OCI-LY1 (cell line): ENCODE measurements at regions not wholly inside any gene's neighbourhood (a gene's known extent, or its start where the extent isn't known, plus 50 kb on each side); places are given as distances from the start of the nearest gene placed in this dataset.

Experiments used
- H2AFZ ChIP-seq: fragments of 200-600 bp; sonication (generic), shearing (Covaris generic); 2 replicates; pipeline ENCODE4 v1.6.0; 2014; ENCODE audit warnings: antibody characterized with exemption, mild to moderate bottlenecking, low read length
- H3F3A ChIP-seq: fragments of 200-600 bp; sonication (generic), shearing (Covaris generic); 2 replicates; pipeline ENCODE4 v1.6.0; 2014; ENCODE audit warnings: mild to moderate bottlenecking, antibody characterized with exemption, low read length, moderate library complexity; ENCODE audit not compliant: insufficient read depth
- H3K27ac ChIP-seq: fragments of 200-600 bp; sonication (generic); 2 replicates; pipeline ENCODE4 v1.5.1; 2014; ENCODE audit warnings: low read length, mixed run types, mild to moderate bottlenecking, low read depth; ENCODE audit not compliant: poor library complexity, severe bottlenecking
- H3K27me3 ChIP-seq: fragments of 200-600 bp; sonication (generic); 2 replicates; pipeline ENCODE4 v1.6.0; 2014; ENCODE audit warnings: antibody characterized with exemption, mild to moderate bottlenecking, low read length, moderate library complexity; ENCODE audit not compliant: insufficient read depth
- H3K36me3 ChIP-seq: fragments of 200-600 bp; sonication (generic); 2 replicates; pipeline ENCODE4 v1.6.1; 2014; ENCODE audit warnings: mild to moderate bottlenecking, antibody characterized with exemption, low read length, moderate library complexity, mixed read lengths; ENCODE audit not compliant: insufficient read depth
- H3K4me1 ChIP-seq: fragments of 200-600 bp; sonication (generic); 2 replicates; pipeline ENCODE4 v1.5.1; 2014; ENCODE audit warnings: mild to moderate bottlenecking, low read length, moderate library complexity; ENCODE audit not compliant: insufficient read depth, severe bottlenecking
- H3K4me2 ChIP-seq: fragments of 200-600 bp; sonication (generic), shearing (Covaris generic); 2 replicates; pipeline ENCODE4 v1.6.1; 2014; ENCODE audit warnings: low read length
- H3K4me3 ChIP-seq: fragments of 200-600 bp; sonication (generic); 2 replicates; pipeline ENCODE4 v1.5.1; 2014; ENCODE audit warnings: low read length, low read depth, mild to moderate bottlenecking, mixed read lengths; ENCODE audit not compliant: poor library complexity, severe bottlenecking
- H3K79me2 ChIP-seq: fragments of 200-600 bp; shearing (Covaris generic); 2 replicates; pipeline ENCODE4 v1.6.1; 2016; ENCODE audit warnings: mixed run types, low read length, mixed read lengths; ENCODE audit not compliant: insufficient read depth
- H3K9ac ChIP-seq: fragments of 200-600 bp; sonication (generic), shearing (Covaris generic); 2 replicates; pipeline ENCODE4 v1.6.1; 2014; ENCODE audit warnings: mild to moderate bottlenecking, low read length, mixed read lengths
- H3K9me2 ChIP-seq: fragments of 200-600 bp; sonication (generic), shearing (Covaris generic); 2 replicates; pipeline ENCODE4 v1.6.1; 2014; ENCODE audit warnings: low read depth, mild to moderate bottlenecking, low read length, mixed read lengths
- H3K9me3 ChIP-seq: fragments of 200-600 bp; shearing (Covaris generic); 2 replicates; pipeline ENCODE4 v1.6.1; 2014; ENCODE audit warnings: low read length, mixed read lengths
- H4K20me1 ChIP-seq: fragments of 200-600 bp; sonication (generic), shearing (Covaris generic); 2 replicates; pipeline ENCODE4 v1.6.0; 2016; ENCODE audit warnings: mild to moderate bottlenecking, low read length; ENCODE audit not compliant: insufficient read depth
- EZH2 ChIP-seq: fragments of 200-600 bp; sonication (generic), shearing (Covaris generic); IDR thresholded peaks from 2 replicates; pipeline ENCODE4 v1.8.0; 2017; ENCODE audit warnings: borderline replicate concordance, mixed run types, mild to moderate bottlenecking, antibody characterized with exemption, low read length, moderate library complexity, mixed read lengths
- TF ChIP-seq, protein P1 (sequence below): fragments of 200-600 bp; sonication (generic), shearing (Covaris generic); IDR thresholded peaks from 2 replicates; pipeline ENCODE4 v1.5.1; 2017; ENCODE audit warnings: mild to moderate bottlenecking, antibody characterized with exemption, low read length, moderate library complexity, mixed read lengths

DNA sequence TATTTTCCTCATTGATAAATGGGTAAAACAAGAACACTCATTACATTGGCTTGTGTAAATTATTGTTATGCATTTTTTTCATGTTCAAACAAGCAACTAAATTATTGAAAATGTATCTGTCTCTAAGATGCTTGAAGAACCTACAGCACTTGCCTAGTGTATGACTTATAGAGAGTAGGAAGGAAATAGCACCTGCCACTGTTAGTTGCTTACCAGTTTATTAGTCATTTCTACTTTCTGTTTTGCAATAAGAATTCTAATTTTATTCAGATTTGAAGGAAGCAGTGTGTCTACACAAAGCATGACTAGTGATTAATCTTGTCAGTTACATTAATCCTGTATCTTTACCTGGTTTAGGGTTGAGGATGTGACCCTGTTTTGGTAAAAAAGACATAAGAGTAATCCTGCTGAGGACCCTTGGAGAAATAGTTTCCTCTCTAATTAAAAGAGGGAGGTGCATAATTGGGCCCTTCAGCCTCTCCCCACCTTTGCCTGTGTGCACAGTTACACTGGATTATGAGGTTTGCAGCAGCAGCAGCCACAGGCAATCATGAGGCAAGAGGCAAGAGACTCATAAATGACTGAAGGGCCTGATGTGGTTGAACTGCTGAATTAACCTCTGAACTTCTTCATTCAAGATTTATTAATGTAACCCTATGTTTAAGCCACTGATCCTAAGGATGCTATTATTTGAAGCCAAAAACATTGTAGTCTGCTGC, 1202.1 kb downstream of the ADGRL3 start:
- no peaks in the 10 kb centered on the region for H3K36me3 ChIP-seq
- no peak overlapping the region for H2AFZ ChIP-seq
- H3K79me2 ChIP-seq: no peaks in the 10 kb centered on the region
- H3K4me1 ChIP-seq: peaks cover 7% of the 10 kb centered on the region
- no peaks in the 10 kb centered on the region for H3K27me3 ChIP-seq
- H3K9me2 ChIP-seq: no peaks in the 10 kb centered on the region
- no peak overlapping the region for H3K4me3 ChIP-seq
- H3K9ac ChIP-seq: no peak overlapping the region
- no peaks in the 10 kb centered on the region for H4K20me1 ChIP-seq
- no peak overlapping the region for H3K4me2 ChIP-seq
- H3K27ac ChIP-seq: no peak overlapping the region
- no peaks in the 10 kb centered on the region for H3F3A ChIP-seq
- H3K9me3 ChIP-seq: no peaks in the 10 kb centered on the region
- TF ChIP-seq, protein P1, sequence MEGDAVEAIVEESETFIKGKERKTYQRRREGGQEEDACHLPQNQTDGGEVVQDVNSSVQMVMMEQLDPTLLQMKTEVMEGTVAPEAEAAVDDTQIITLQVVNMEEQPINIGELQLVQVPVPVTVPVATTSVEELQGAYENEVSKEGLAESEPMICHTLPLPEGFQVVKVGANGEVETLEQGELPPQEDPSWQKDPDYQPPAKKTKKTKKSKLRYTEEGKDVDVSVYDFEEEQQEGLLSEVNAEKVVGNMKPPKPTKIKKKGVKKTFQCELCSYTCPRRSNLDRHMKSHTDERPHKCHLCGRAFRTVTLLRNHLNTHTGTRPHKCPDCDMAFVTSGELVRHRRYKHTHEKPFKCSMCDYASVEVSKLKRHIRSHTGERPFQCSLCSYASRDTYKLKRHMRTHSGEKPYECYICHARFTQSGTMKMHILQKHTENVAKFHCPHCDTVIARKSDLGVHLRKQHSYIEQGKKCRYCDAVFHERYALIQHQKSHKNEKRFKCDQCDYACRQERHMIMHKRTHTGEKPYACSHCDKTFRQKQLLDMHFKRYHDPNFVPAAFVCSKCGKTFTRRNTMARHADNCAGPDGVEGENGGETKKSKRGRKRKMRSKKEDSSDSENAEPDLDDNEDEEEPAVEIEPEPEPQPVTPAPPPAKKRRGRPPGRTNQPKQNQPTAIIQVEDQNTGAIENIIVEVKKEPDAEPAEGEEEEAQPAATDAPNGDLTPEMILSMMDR: no peak
- TF ChIP-seq EZH2: no peak

DNA sequence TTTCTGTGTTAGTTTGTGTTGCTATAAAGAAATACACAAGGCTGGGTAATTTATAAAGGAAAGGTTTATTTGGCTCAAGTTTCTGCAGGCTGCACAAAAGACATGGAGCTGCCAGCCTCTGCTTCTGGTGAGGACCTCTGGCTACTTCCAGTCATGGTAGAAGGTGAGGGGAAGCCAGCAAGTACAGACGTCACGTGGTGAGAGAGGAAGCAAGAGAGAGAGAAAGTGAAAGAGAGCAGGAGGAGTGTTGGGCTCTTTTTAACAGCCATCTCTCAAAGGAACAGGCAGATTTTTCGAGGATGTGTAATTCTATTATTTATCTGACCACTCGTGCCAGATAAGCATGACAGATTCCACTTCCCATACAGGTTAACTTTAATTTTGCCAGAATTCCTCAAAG, 1199.1 kb downstream of the ADGRL3 start:
- H3K9me3 ChIP-seq: no peaks in the 10 kb centered on the region
- H3F3A ChIP-seq: no peaks in the 10 kb centered on the region
- peaks cover 21% of the 10 kb centered on the region for H3K4me1 ChIP-seq
- H3K9ac ChIP-seq: no peak overlapping the region
- no peak overlapping the region for H2AFZ ChIP-seq
- H3K4me3 ChIP-seq: no peak overlapping the region
- no peak overlapping the region for H3K27ac ChIP-seq
- H4K20me1 ChIP-seq: no peaks in the 10 kb centered on the region
- no peaks in the 10 kb centered on the region for H3K9me2 ChIP-seq
- no peaks in the 10 kb centered on the region for H3K27me3 ChIP-seq
- no peaks in the 10 kb centered on the region for H3K79me2 ChIP-seq
- no peak overlapping the region for H3K4me2 ChIP-seq
- no peak for TF ChIP-seq EZH2
- TF ChIP-seq, protein P1: no peak
- H3K36me3 ChIP-seq: no peaks in the 10 kb centered on the region

DNA sequence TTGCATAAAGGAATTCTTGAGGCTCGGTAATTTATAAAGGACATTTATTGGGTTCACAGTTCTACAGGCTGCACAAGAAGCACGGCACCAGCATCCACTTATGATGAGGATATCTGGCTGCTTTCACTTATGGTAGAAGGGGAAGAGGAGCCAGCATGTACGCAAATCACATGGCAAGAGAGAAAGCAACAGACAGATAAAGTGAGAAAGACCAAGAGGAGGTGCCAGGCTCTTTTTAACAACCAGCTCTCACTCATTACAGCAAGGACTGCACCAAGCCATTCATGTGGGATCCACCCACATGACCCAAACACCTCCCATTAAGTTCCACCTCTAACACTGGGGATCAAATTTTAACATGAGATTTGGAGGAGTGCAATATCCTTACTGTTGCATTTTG, 1198.2 kb downstream of the ADGRL3 start:
- no peak overlapping the region for H3K9ac ChIP-seq
- H4K20me1 ChIP-seq: no peaks in the 10 kb centered on the region
- no peak overlapping the region for H2AFZ ChIP-seq
- peaks cover 21% of the 10 kb centered on the region for H3K4me1 ChIP-seq
- no peaks in the 10 kb centered on the region for H3F3A ChIP-seq
- H3K27ac ChIP-seq: no peak overlapping the region
- no peak overlapping the region for H3K4me3 ChIP-seq
- no peaks in the 10 kb centered on the region for H3K9me3 ChIP-seq
- H3K4me2 ChIP-seq: no peak overlapping the region
- H3K9me2 ChIP-seq: no peaks in the 10 kb centered on the region
- TF ChIP-seq, protein P1: no peak
- TF ChIP-seq EZH2: no peak
- no peaks in the 10 kb centered on the region for H3K79me2 ChIP-seq
- no peaks in the 10 kb centered on the region for H3K27me3 ChIP-seq
- no peaks in the 10 kb centered on the region for H3K36me3 ChIP-seq
